Adrenal gland (tissue), 9 donors: ENCODE measurements at regions not wholly inside any gene's neighbourhood (a gene's known extent, or its start where the extent isn't known, plus 50 kb on each side); places are given as distances from the start of the nearest gene placed in this dataset.
"Not testable (repeated sequence)": the region's sequence is repeated elsewhere in the genome, so short reads cannot be mapped to it uniquely, and the experiment has no call there.

Experiments
- DNase-seq, 7 donors: peaks; one replicate each; pipeline ENCODE4 v3.0.0-alpha.2; 2019 to 2020
- H3K27ac ChIP-seq, 5 donors: fragments of 200-600 bp; sonication (generic) in 4 of 5; 1 replicate in 3 of 5; 2 replicates in 2 of 5; pipeline versions ENCODE4 v1.5.1 to v1.8.0; 2016 to 2020; ENCODE audit warnings: mild to moderate bottlenecking in 1 of 5
- H3K27me3 ChIP-seq: fragments of 200-600 bp; 2 replicates; pipeline ENCODE4 v1.8.0; 2021
- H3K36me3 ChIP-seq, 2 donors: fragments of 200-600 bp; replicated peaks in 1 of 2; 1 replicate in 1 of 2; 2 replicates in 1 of 2; pipeline versions ENCODE4 v1.5.1 to v1.8.0; 2018 to 2022
- H3K4me1 ChIP-seq, 2 donors: fragments of 200-600 bp; replicated peaks in 1 of 2; 1 replicate in 1 of 2; 2 replicates in 1 of 2; pipeline versions ENCODE4 v1.5.1 to v1.8.0; 2018 to 2021
- H3K4me3 ChIP-seq, 4 donors: fragments of 200-600 bp; sonication (generic) in 3 of 4; one replicate each; pipeline ENCODE4 v1.5.1; 2016 to 2018
- H3K9me3 ChIP-seq, 3 donors: fragments of 200-600 bp; sonication (generic) in 1 of 3; replicated peaks in 1 of 3; 1 replicate in 2 of 3; 2 replicates in 1 of 3; pipeline versions ENCODE4 v1.5.1 to v1.8.0; 2016 to 2021
- CTCF ChIP-seq, 6 experiments: fragments of 450-650 bp in 4 of 6; fragments of 200-600 bp in 2 of 6; sonication (generic) in 1 of 6; IDR thresholded peaks; 1 replicate in 5 of 6; 2 replicates in 1 of 6; pipeline versions ENCODE4 v1.5.1 to v1.8.0; 2016 to 2021; ENCODE audit warnings: antibody characterized with exemption in 6 of 6, mild to moderate bottlenecking in 2 of 6, moderate library complexity in 1 of 6
- POLR2A ChIP-seq, 2 donors: fragments of 450-650 bp; IDR thresholded peaks; one replicate each; pipeline ENCODE4 v1.6.1; 2017; ENCODE audit warnings: antibody characterized with exemption in 2 of 2, mild to moderate bottlenecking in 2 of 2, moderate library complexity in 1 of 2
- WGBS, 4 donors: extraction: QIAGEN DNeasy Blood & Tissue Kit in 2 of 4; methylation state at CpG; one replicate each; pipeline versions ENCODE4 v1.1.5 to v1.1.7; 2013 to 2017; 5-methylcytosine and 5-hydroxymethylcytosine counted together
- intact Hi-C, 2 donors: fragments of 100-400 bp; cut with DNase I; formaldehyde crosslinking; loops; one replicate each; pipeline versions ENCODE4 v1.14.1 to v1.15.0; 2022 to 2023
- donor health status: healthy with polysubstance abuse.
- donor health status: Bipolar disorder and iron deficiency.
- donor health status: DM: yes; HTN: yes; CAD: no.
- donor health status: DM: no; HTN: no; CAD: no.
- donor health status: DM: no; HTN: no; CAD: no.

- no peaks in the 10 kb centered on the region for H3K27me3 ChIP-seq
- intact Hi-C loops = no loop called here
Measured at GRCh38 chr7:85341121-85341520, 154.3 kb upstream of the SEMA3D start.

DNA sequence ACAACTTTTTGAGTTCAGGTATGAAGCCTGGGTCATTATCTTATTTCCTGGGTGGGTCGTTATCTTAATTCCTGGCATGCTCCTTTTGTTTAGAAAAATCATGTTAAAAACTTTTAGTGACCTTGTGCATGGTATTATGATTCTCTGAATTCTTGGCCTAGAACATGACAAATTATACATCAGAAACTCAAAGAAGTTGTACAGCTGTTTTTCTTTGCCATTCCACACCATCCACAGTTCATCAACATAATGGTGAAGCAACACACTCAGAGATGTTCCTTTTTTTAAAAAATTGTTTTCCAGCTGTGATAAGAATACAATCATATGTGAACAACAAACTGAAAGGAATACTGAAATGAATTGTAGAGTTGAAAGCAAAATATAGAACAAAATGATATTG is 149.2 kb upstream of the SEMA3D start:
- H3K36me3 ChIP-seq = no peaks in the 10 kb centered on the region
- no peaks in the 10 kb centered on the region for H3K4me1 ChIP-seq
- WGBS, 4 donors = 38 to 62% (median 44%) methylated on average over 1 of the region's 1 CpG
- H3K27ac ChIP-seq = no peak overlapping the region
- intact Hi-C loops = no loop called here
- H3K9me3 ChIP-seq = no peaks in the 10 kb centered on the region
- H3K27me3 ChIP-seq = no peaks in the 10 kb centered on the region
- no peak for DNase-seq
- no peak for TF ChIP-seq CTCF (IDR thresholded peaks at IDR 0.05)
- no peak for TF ChIP-seq POLR2A (IDR thresholded peaks at IDR 0.05)
- H3K4me3 ChIP-seq = no peak overlapping the region

More at GRCh38 chr7:85341121-85341520, 154.3 kb upstream of the SEMA3D start:
- WGBS, 4 donors = 51 to 67% (median 56%) methylated on average over 1 of the region's 1 CpG
- Histone ChIP-seq H3K4me3 (no peak overlapping the region), H3K4me1 (no peaks in the 10 kb centered on the region), H3K27ac (no peak overlapping the region), H3K9me3 (no peaks in the 10 kb centered on the region), H3K36me3 (no peaks in the 10 kb centered on the region)
- TF ChIP-seq POLR2A (IDR thresholded peaks at IDR 0.05) (no peak), CTCF (IDR thresholded peaks at IDR 0.05) (no peak)
- DNase-seq = no peak

DNA sequence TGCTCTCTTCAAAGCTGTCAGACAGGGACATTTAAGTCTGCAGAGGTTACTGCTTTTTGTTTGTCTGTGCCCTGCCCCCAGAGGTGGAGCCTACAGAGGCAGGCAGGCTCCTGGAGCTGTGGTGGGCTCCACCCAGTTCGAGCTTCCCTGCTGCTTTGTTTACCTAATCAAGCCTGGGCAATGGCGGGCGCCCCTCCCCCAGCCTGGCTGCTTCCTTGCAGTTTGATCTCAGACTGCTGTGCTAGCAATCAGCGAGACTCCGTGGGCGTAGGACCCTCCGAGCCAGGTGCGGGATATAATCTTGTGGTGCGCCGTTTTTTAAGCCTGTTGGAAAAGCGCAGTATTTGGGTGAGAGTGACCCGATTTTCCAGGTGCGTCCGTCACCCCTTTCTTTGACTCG is 148.3 kb upstream of the SEMA3D start:
- H3K27me3 ChIP-seq, H3K27ac ChIP-seq, intact Hi-C loops, H3K9me3 ChIP-seq, H3K4me3 ChIP-seq, H3K4me1 ChIP-seq, H3K36me3 ChIP-seq, DNase-seq: not testable (repeated sequence)
- whole genome bisulfite sequencing, 4 donors = 73 to 93% (median 85%) methylated on average over 14 to 15 of the region's 15 CpGs; no CpG with 5 or more reads in 1 of the 4 donors

DNA sequence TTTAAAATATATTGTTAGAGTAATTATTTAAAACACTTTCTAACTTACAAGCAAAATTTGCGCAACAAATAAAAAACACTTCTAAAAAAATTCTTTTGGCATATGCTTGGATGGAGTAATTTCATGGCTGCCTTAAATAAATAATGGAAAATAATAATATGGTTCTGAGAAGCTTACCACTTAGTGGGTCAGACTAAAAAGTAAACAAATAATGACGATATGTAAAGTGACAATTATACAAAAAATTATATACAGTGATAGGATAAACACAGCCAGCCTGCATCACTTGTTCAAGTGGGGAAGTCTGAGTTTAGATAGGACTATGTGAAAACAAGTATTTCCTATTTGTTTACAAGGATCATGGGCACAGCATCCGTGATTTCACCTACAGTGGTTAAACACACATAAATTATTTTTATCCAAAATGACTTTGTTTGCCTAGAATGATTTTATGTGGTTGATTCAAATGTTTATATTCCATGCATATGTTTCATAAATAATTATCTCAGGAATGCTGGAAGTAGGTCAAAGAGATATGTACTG is 141.7 kb upstream of the SEMA3D start:
- Histone ChIP-seq H3K4me1 (no peaks in the 10 kb centered on the region), H3K36me3 (no peaks in the 10 kb centered on the region), H3K9me3 (no peaks in the 10 kb centered on the region), H3K27ac (no peak overlapping the region), H3K4me3 (no peak overlapping the region), H3K27me3 (no peaks in the 10 kb centered on the region)
- no peak for TF ChIP-seq CTCF (IDR thresholded peaks at IDR 0.05)
- no peak for TF ChIP-seq POLR2A (IDR thresholded peaks at IDR 0.05)
- WGBS, 4 donors = 75 to 90% (median 82%) methylated on average over 3 of the region's 3 CpGs
- no peak for DNase-seq
- intact Hi-C loops = no loop called here

- Histone ChIP-seq H3K27ac (no peak overlapping the region), H3K27me3 (no peaks in the 10 kb centered on the region), H3K4me3 (no peak overlapping the region), H3K4me1 (no peaks in the 10 kb centered on the region), H3K9me3 (no peaks in the 10 kb centered on the region), H3K36me3 (no peaks in the 10 kb centered on the region)
- intact Hi-C loops = no loop called here
- WGBS, 4 donors = 69 to 78% (median 73%) methylated on average over 4 of the region's 4 CpGs
- no peak for DNase-seq
- TF ChIP-seq POLR2A (IDR thresholded peaks at IDR 0.05) (no peak), CTCF (IDR thresholded peaks at IDR 0.05) (no peak)
Measured at GRCh38 chr7:85324145-85324799, 137.4 kb upstream of the SEMA3D start.
